HCT116 (cell line): ENCODE measurements at regions not wholly inside any gene's neighbourhood (a gene's known extent, or its start where the extent isn't known, plus 50 kb on each side); places are given as distances from the start of the nearest gene placed in this dataset.

Source experiments
- ATAC-seq: fragments of 200-7000 bp; cut with Tn5 transposase; 2 replicates; pipeline ENCODE4 v1.9.1; 2020; ENCODE audit warnings: mild to moderate bottlenecking, moderate library complexity
- BruUV-seq: library from RNA; stranded (reverse); fragments of 400-500 nt; replicated peaks from 2 replicates; lab custom pipeline; 2021; lab: Mats Ljungman, UMichigan
- CTCF ChIA-PET: fragments of 300-600 bp; sonication (Branson Sonifier 250); formaldehyde crosslinking; loops from one replicate; lab custom pipeline; 2021; ENCODE audit warnings: antibody characterized with exemption; lab: Charles Lee
- POLR2A ChIA-PET: fragments of 300-600, 350-600 bp; sonication (Branson Sonifier 250); formaldehyde crosslinking; loops from one replicate; lab custom pipeline; 2021; ENCODE audit warnings: antibody characterized with exemption; lab: Charles Lee
- RAD21 ChIA-PET, 2 experiments: fragments of 300-600 bp; sonication (Branson Sonifier 250); formaldehyde crosslinking; loops; one replicate each; lab custom pipeline; 2023; ENCODE audit warnings: low total read pairs in 2 of 2; ENCODE audit not compliant: uncharacterized antibody in 2 of 2, unreplicated experiment in 2 of 2, low non-redundant PET in 1 of 2; lab: Charles Lee
- DNase-seq: peaks from one replicate; pipeline ENCODE4 v3.0.0-alpha.2; 2010; ENCODE audit warnings: low read depth, low spot score
- H2AFZ ChIP-seq: fragments of 200-600 bp; shearing (Covaris generic), sonication (generic); 2 replicates; pipeline ENCODE4 v1.6.1; 2017; ENCODE audit warnings: low read depth, mixed run types, mixed read lengths, antibody characterized with exemption, low read length; ENCODE audit not compliant: poor library complexity, severe bottlenecking
- H3K27ac ChIP-seq: 2 replicates; pipeline ENCODE4 v1.5.1; 2012; ENCODE audit warnings: low read depth, low read length
- H3K27me3 ChIP-seq: fragments of 200-600 bp; sonication (generic); 2 replicates; pipeline ENCODE4 v1.6.1; 2016; ENCODE audit warnings: mixed run types, low read length, mixed read lengths; ENCODE audit not compliant: insufficient read depth
- H3K36me3 ChIP-seq, 2 experiments: fragments of 200-500 bp in 1 of 2; fragments of 200-600 bp in 1 of 2; sonication (Bioruptor generic) in 1 of 2; sonication (generic) in 1 of 2; 2 replicates each; pipeline versions ENCODE4 v1.5.1 to v1.6.1; 2014 to 2016; ENCODE audit warnings: low read length in 2 of 2, inconsistent platforms in 1 of 2, mixed read lengths in 1 of 2, mixed run types in 1 of 2; ENCODE audit not compliant: insufficient read depth in 2 of 2, control insufficient read depth in 1 of 2
- H3K4me1 ChIP-seq, 2 experiments: fragments of 200-600 bp in 1 of 2; sonication (generic) in 1 of 2; 2 replicates each; pipeline versions ENCODE4 v1.5.1 to v1.6.1; 2012 to 2017; ENCODE audit warnings: low read length in 2 of 2, inconsistent platforms in 1 of 2, mild to moderate bottlenecking in 1 of 2, mixed read lengths in 1 of 2, mixed run types in 1 of 2, moderate library complexity in 1 of 2; ENCODE audit not compliant: insufficient read depth in 2 of 2, control insufficient read depth in 1 of 2
- H3K4me2 ChIP-seq: fragments of 200-600 bp; sonication (generic); 2 replicates; pipeline ENCODE4 v1.6.1; 2017; ENCODE audit warnings: mixed run types, low read length, mixed read lengths
- H3K4me3 ChIP-seq, 2 experiments: fragments of 200-600 bp in 1 of 2; sonication (generic) in 1 of 2; replicated peaks in 1 of 2; 2 replicates each; pipeline ENCODE4 v1.5.1; 2011 to 2016; ENCODE audit warnings: low read length in 2 of 2, control low read depth in 1 of 2, low read depth in 1 of 2, mild to moderate bottlenecking in 1 of 2, mixed read lengths in 1 of 2, mixed run types in 1 of 2
- H3K79me2 ChIP-seq: fragments of 200-600 bp; sonication (generic); 2 replicates; pipeline ENCODE4 v1.6.1; 2017; ENCODE audit warnings: mild to moderate bottlenecking, mixed run types, low read length, moderate library complexity, mixed read lengths; ENCODE audit not compliant: insufficient read depth
- H3K9ac ChIP-seq: fragments of 200-600 bp; sonication (generic); 2 replicates; pipeline ENCODE4 v1.6.1; 2016; ENCODE audit warnings: low read length, mixed read lengths
- H3K9me2 ChIP-seq: fragments of 200-600 bp; sonication (generic), shearing (Covaris generic); 2 replicates; pipeline ENCODE4 v1.6.1; 2017; ENCODE audit warnings: mixed run types, mild to moderate bottlenecking, moderate library complexity; ENCODE audit not compliant: insufficient read depth
- H3K9me3 ChIP-seq, 2 experiments: fragments of 200-500 bp in 1 of 2; fragments of 200-600 bp in 1 of 2; sonication (Bioruptor generic) in 1 of 2; sonication (generic) in 1 of 2; 2 replicates each; pipeline ENCODE4 v1.6.1; 2014 to 2017; ENCODE audit warnings: low read length in 2 of 2, mixed read lengths in 2 of 2, inconsistent platforms in 1 of 2, low read depth in 1 of 2, mild to moderate bottlenecking in 1 of 2, mixed run types in 1 of 2, moderate library complexity in 1 of 2; ENCODE audit not compliant: control insufficient read depth in 1 of 2, insufficient read depth in 1 of 2
- H4K20me1 ChIP-seq: fragments of 200-600 bp; sonication (generic), shearing (Covaris generic); 2 replicates; pipeline ENCODE4 v1.6.1; 2017; ENCODE audit warnings: mixed run types, mild to moderate bottlenecking, moderate library complexity; ENCODE audit not compliant: insufficient read depth
- CBX3 ChIP-seq: IDR thresholded peaks from 2 replicates; pipeline ENCODE4 v1.6.1; 2012; ENCODE audit warnings: low read depth
- CEBPB ChIP-seq: IDR thresholded peaks from 2 replicates; pipeline ENCODE4 v1.6.1; 2012; ENCODE audit warnings: low read depth
- EGR1 ChIP-seq: IDR thresholded peaks from 2 replicates; pipeline ENCODE4 v1.6.1; 2012; ENCODE audit warnings: low read depth
- ELF1 ChIP-seq: IDR thresholded peaks from 2 replicates; pipeline ENCODE4 v1.6.1; 2012; ENCODE audit warnings: low read depth, borderline replicate concordance
- EZH2phosphoT487 ChIP-seq: fragments of 200-600 bp; IDR thresholded peaks from 2 replicates; pipeline ENCODE4 v1.6.1; 2018; ENCODE audit warnings: antibody characterized with exemption, borderline replicate concordance
- FOSL1 ChIP-seq: IDR thresholded peaks from 2 replicates; pipeline ENCODE4 v1.6.1; 2012; ENCODE audit warnings: low read depth
- JUND ChIP-seq: IDR thresholded peaks from 2 replicates; pipeline ENCODE4 v1.6.1; 2012
- POLR2A ChIP-seq: IDR thresholded peaks from 2 replicates; pipeline ENCODE4 v1.7.0; 2011; ENCODE audit warnings: borderline replicate concordance; ENCODE audit not compliant: insufficient read depth, insufficient read length; ENCODE audit errors: extremely low read depth
- POLR2AphosphoS5 ChIP-seq: IDR thresholded peaks from 2 replicates; pipeline ENCODE4 v1.6.1; 2011; ENCODE audit warnings: mild to moderate bottlenecking, low read depth, low read length, moderate library complexity
- SIN3A ChIP-seq: IDR thresholded peaks from 2 replicates; pipeline ENCODE4 v1.6.1; 2012; ENCODE audit warnings: low read depth
- SRF ChIP-seq: IDR thresholded peaks from 2 replicates; pipeline ENCODE4 v1.6.1; 2012; ENCODE audit warnings: low read depth
- ZFX ChIP-seq: fragments of 450-650 bp; IDR thresholded peaks from 2 replicates; pipeline ENCODE4 v1.6.1; 2017
- intact Hi-C: fragments of 100-400 bp; cut with micrococcal nuclease; formaldehyde crosslinking; loops from 2 replicates; pipeline ENCODE4 v1.10.0; 2022
- TF ChIP-seq, protein P1 (sequence below), 3 experiments: fragments of 200-600 bp in 1 of 3; sonication (generic) in 1 of 3; IDR thresholded peaks in 2 of 3; conservative IDR thresholded peaks in 1 of 3; 2 replicates each; pipeline ENCODE4 v1.5.1; 2012 to 2017; ENCODE audit warnings: low read depth in 2 of 3, low read length in 2 of 3, antibody characterized with exemption in 1 of 3, borderline replicate concordance in 1 of 3, control low read depth in 1 of 3, mild to moderate bottlenecking in 1 of 3, mixed read lengths in 1 of 3, mixed run types in 1 of 3, moderate library complexity in 1 of 3; ENCODE audit not compliant: insufficient read depth in 1 of 3
- TF ChIP-seq, protein P2 (sequence below): IDR thresholded peaks from 2 replicates; pipeline ENCODE4 v1.6.1; 2012
- TF ChIP-seq, protein P3 (sequence below): IDR thresholded peaks from 2 replicates; pipeline ENCODE4 v1.6.1; 2011; ENCODE audit warnings: mild to moderate bottlenecking, low read length, moderate library complexity; ENCODE audit not compliant: insufficient replicate concordance; ENCODE audit errors: extremely low read depth

DNA sequence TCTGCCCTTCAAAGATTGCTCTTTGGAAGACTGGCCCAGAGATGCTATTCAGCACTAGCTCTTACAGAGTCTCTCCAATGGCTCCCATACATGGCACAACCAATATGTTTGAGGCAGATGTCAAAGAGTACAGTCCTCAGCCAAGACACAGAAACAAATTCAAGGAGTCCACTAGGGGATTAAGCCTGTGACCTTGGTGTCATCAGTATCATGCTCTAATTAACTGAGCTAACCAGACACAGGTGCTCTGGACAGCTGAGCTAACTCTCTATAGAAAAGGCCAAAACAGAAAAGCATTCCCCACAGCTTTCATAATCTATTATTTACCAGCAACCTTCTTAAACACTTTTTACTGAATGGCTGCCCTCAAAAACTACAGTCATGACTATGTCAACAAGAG lies 666.0 kb upstream of the PLXNA2 start:
- Histone ChIP-seq H4K20me1 (no peaks in the 10 kb centered on the region), H3K9ac (no peak overlapping the region), H3K4me1 (no peaks in the 10 kb centered on the region), H3K79me2 (no peaks in the 10 kb centered on the region), H2AFZ (no peak overlapping the region), H3K9me3 (no peaks in the 10 kb centered on the region), H3K9me2 (no peaks in the 10 kb centered on the region), H3K4me3 (no peak overlapping the region)
- intact Hi-C loops: no loop called here
- ATAC-seq (no peak), DNase-seq (no peak)
- RAD21 ChIA-PET: no interaction called here
- POLR2A ChIA-PET: no interaction called here
- TF ChIP-seq SIN3A: no peak
- TF ChIP-seq POLR2A: no peak
- TF ChIP-seq, protein P1, sequence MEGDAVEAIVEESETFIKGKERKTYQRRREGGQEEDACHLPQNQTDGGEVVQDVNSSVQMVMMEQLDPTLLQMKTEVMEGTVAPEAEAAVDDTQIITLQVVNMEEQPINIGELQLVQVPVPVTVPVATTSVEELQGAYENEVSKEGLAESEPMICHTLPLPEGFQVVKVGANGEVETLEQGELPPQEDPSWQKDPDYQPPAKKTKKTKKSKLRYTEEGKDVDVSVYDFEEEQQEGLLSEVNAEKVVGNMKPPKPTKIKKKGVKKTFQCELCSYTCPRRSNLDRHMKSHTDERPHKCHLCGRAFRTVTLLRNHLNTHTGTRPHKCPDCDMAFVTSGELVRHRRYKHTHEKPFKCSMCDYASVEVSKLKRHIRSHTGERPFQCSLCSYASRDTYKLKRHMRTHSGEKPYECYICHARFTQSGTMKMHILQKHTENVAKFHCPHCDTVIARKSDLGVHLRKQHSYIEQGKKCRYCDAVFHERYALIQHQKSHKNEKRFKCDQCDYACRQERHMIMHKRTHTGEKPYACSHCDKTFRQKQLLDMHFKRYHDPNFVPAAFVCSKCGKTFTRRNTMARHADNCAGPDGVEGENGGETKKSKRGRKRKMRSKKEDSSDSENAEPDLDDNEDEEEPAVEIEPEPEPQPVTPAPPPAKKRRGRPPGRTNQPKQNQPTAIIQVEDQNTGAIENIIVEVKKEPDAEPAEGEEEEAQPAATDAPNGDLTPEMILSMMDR (IDR thresholded peaks at IDR 0.05 in 2 of 3, conservative IDR thresholded peaks at IDR 0.05 in 1 of 3; ENCODE audit: borderline replicate concordance in 1 of 3, insufficient read depth in 1 of 3, low read depth in 2 of 3, low read length in 2 of 3): no peak
- no peak for TF ChIP-seq CEBPB
- TF ChIP-seq ELF1: no peak
- no peak for TF ChIP-seq EZH2phosphoT487
- TF ChIP-seq, protein P2, sequence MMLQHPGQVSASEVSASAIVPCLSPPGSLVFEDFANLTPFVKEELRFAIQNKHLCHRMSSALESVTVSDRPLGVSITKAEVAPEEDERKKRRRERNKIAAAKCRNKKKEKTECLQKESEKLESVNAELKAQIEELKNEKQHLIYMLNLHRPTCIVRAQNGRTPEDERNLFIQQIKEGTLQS: no peak
- TF ChIP-seq JUND: no peak
- TF ChIP-seq, all 23 proteins: peak for 0
- no TSS peak for BruUV-seq
- H3K27ac ChIP-seq: no peak overlapping the region
- H3K27me3 ChIP-seq: no peaks in the 10 kb centered on the region
- no peaks in the 10 kb centered on the region for H3K36me3 ChIP-seq
- CTCF ChIA-PET: no interaction called here
- no peak overlapping the region for H3K4me2 ChIP-seq

DNA sequence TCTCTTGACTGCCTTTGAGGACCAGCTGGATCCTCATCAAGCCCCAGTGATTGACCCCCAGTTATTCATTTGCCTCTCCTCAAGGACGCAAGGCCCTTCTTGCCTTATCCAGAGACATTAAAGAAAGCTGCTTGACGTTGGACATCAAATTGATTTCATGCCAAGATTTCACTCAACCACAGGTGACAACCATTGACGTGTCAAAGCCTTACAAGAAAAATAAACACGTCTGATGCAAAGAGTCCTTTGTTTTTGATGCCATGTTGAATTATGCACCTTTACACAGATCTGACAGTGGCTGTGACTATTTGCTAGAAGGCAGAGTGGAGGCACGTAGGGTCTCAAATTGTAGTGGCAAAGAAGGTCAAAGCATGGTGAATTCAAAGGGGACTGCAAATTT lies 666.2 kb upstream of the CAMK1G start:
- ChIA-PET RAD21 (no interaction called here), CTCF (no interaction called here), POLR2A (no interaction called here)
- no TSS peak for BruUV-seq
- Histone ChIP-seq H3K9ac (no peak overlapping the region), H3K9me2 (no peaks in the 10 kb centered on the region), H2AFZ (no peak overlapping the region), H3K27ac (no peak overlapping the region), H3K4me1 (no peaks in the 10 kb centered on the region), H3K27me3 (no peaks in the 10 kb centered on the region), H3K9me3 (no peaks in the 10 kb centered on the region), H3K79me2 (no peaks in the 10 kb centered on the region), H3K36me3 (no peaks in the 10 kb centered on the region), H3K4me2 (no peak overlapping the region), H4K20me1 (no peaks in the 10 kb centered on the region), H3K4me3 (no peak overlapping the region)
- ATAC-seq (no peak), DNase-seq (no peak)
- TF ChIP-seq, protein P3, sequence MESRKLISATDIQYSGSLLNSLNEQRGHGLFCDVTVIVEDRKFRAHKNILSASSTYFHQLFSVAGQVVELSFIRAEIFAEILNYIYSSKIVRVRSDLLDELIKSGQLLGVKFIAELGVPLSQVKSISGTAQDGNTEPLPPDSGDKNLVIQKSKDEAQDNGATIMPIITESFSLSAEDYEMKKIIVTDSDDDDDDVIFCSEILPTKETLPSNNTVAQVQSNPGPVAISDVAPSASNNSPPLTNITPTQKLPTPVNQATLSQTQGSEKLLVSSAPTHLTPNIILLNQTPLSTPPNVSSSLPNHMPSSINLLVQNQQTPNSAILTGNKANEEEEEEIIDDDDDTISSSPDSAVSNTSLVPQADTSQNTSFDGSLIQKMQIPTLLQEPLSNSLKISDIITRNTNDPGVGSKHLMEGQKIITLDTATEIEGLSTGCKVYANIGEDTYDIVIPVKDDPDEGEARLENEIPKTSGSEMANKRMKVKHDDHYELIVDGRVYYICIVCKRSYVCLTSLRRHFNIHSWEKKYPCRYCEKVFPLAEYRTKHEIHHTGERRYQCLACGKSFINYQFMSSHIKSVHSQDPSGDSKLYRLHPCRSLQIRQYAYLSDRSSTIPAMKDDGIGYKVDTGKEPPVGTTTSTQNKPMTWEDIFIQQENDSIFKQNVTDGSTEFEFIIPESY: no peak
- TF ChIP-seq ZFX (no peak), FOSL1 (no peak), CBX3 (no peak), EGR1 (no peak), SRF (no peak), EZH2phosphoT487 (no peak), ELF1 (no peak), POLR2AphosphoS5 (no peak)
- TF ChIP-seq, protein P2: no peak
- intact Hi-C loops: no loop called here
